Mesothelial cell of epicardium (in vitro differentiated cells): ENCODE measurements at regions not wholly inside any gene's neighbourhood (a gene's known extent, or its start where the extent isn't known, plus 50 kb on each side); places are given as distances from the start of the nearest gene placed in this dataset.

Source experiments
- DNase-seq, 2 experiments: peaks; one replicate each; pipeline ENCODE4 v3.0.0; 2021; ENCODE audit warnings: low spot score in 2 of 2; ENCODE audit not compliant: unreplicated experiment in 2 of 2
- H3K27ac Mint-ChIP-seq: 2 replicates; pipeline ENCODE4 v1.8.0; 2021; ENCODE audit warnings: mixed read lengths
- H3K27me3 Mint-ChIP-seq: 2 replicates; pipeline ENCODE4 v1.8.0; 2021; ENCODE audit warnings: low read depth, mixed read lengths
- H3K36me3 Mint-ChIP-seq: 2 replicates; pipeline ENCODE4 v1.8.0; 2021; ENCODE audit warnings: mixed read lengths
- H3K4me1 Mint-ChIP-seq: 2 replicates; pipeline ENCODE4 v1.8.0; 2021; ENCODE audit warnings: mixed read lengths
- H3K4me3 Mint-ChIP-seq: 2 replicates; pipeline ENCODE4 v1.8.0; 2021; ENCODE audit warnings: mild to moderate bottlenecking, moderate library complexity, mixed read lengths
- H3K9me3 Mint-ChIP-seq: 2 replicates; pipeline ENCODE4 v1.8.0; 2021; ENCODE audit warnings: mixed read lengths
- TF ChIP-seq, protein P1 (sequence below): fragments of 200-600 bp; sonication (generic); IDR thresholded peaks from one replicate; pipeline ENCODE4 v1.5.0; 2021; ENCODE audit warnings: antibody characterized with exemption; ENCODE audit not compliant: unreplicated experiment

DNA sequence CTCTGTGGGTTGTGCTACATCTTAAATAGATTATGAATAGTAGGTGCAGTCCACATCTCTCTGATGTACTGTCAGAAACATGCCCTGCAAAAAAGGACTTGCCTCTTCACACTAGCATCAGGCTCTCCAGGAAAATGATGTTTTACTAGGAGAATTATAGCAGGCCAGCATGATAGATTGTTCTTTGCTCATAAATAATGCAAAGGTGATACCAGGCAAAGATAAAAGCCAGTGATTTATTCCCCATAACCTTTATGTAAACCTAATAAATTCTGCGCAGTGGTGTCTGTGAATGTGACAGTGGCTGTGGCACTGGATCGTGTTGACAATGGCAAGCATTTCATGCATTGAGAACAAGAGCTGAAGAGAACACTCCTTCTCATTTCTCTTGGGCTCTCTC, 646.5 kb upstream of the SEL1L start:
- Mint-ChIP-seq H3K4me3 (no peak overlapping the region), H3K27ac (no peak overlapping the region), H3K27me3 (peaks cover 2% of the 10 kb centered on the region), H3K9me3 (peaks cover 18% of the 10 kb centered on the region), H3K36me3 (no peaks in the 10 kb centered on the region), H3K4me1 (peaks cover 4% of the 10 kb centered on the region)
- DNase-seq: no peak
- TF ChIP-seq, protein P1, sequence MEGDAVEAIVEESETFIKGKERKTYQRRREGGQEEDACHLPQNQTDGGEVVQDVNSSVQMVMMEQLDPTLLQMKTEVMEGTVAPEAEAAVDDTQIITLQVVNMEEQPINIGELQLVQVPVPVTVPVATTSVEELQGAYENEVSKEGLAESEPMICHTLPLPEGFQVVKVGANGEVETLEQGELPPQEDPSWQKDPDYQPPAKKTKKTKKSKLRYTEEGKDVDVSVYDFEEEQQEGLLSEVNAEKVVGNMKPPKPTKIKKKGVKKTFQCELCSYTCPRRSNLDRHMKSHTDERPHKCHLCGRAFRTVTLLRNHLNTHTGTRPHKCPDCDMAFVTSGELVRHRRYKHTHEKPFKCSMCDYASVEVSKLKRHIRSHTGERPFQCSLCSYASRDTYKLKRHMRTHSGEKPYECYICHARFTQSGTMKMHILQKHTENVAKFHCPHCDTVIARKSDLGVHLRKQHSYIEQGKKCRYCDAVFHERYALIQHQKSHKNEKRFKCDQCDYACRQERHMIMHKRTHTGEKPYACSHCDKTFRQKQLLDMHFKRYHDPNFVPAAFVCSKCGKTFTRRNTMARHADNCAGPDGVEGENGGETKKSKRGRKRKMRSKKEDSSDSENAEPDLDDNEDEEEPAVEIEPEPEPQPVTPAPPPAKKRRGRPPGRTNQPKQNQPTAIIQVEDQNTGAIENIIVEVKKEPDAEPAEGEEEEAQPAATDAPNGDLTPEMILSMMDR: no peak

DNA sequence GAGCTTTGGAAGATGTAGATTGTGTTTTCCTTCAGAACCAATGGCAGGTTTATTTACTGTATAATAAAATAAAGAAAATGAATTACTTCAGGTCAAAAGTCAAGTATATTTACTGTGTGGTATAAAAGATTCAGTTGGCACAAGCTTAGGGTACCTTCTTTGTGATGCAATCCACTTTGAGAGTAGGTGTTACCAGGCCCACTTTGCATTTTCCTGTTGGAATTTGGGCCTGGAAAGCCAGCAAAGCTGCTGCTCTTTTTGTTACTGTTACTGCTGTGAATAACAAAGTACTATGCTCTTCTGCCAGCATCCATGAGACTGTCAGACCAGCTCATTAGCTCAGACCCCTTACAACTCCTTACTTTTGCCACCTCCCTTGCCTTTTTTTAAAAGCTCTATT, 649.0 kb upstream of the SEL1L start:
- Mint-ChIP-seq H3K27me3 (peaks cover 2% of the 10 kb centered on the region), H3K27ac (no peak overlapping the region), H3K36me3 (no peaks in the 10 kb centered on the region), H3K4me1 (peaks cover 4% of the 10 kb centered on the region), H3K9me3 (peaks cover 31% of the 10 kb centered on the region), H3K4me3 (no peak overlapping the region)
- DNase-seq: no peak
- TF ChIP-seq, protein P1: no peak

DNA sequence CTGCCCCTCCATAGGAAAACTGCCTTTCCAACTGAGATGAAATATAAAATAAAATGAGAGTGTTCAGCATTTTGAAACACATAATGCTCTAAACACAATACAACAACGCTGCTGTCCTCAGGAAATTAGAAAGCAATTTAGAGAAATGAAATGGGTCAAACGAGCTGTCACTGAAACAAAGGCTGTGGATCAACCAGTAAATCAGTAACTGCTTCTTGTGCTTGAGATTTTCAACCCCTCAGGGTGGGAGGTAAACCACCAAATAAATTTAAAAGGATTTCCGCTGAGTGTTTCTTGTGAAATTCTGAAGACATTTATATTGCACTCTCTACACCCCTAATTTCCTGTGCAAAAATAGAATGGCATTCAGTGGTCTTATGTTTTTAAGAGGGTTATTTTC, 657.1 kb upstream of the SEL1L start:
- Mint-ChIP-seq H3K4me1 (no peaks in the 10 kb centered on the region), H3K27me3 (peaks cover under 1% of the 10 kb centered on the region), H3K9me3 (peaks cover 12% of the 10 kb centered on the region), H3K4me3 (no peak overlapping the region), H3K36me3 (no peaks in the 10 kb centered on the region), H3K27ac (no peak overlapping the region)
- DNase-seq: no peak
- TF ChIP-seq, protein P1: no peak

DNA sequence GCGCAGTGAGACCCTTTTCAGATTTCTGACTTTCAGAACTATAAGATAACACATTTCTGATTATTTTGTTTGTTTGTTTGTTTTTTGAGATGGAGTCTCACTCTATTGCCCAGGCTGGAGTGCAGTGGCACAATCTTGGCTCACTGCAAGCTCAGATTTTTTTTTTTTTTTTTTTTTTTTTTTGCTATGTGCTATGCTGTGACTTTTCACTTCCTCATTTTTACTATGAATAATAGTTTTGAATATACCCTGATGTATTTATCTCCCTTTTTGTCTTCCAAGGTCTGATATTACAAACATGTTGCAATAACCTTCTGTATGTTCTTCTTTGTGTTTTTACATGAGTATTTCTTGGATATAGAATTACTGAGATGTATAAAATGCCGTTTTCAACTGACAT, 658.7 kb upstream of the SEL1L start:
- H3K36me3 Mint-ChIP-seq: no peaks in the 10 kb centered on the region
- no peak overlapping the region for H3K4me3 Mint-ChIP-seq
- no peak overlapping the region for H3K27ac Mint-ChIP-seq
- peaks cover 3% of the 10 kb centered on the region for H3K27me3 Mint-ChIP-seq
- peaks cover 5% of the 10 kb centered on the region for H3K9me3 Mint-ChIP-seq
- no peaks in the 10 kb centered on the region for H3K4me1 Mint-ChIP-seq
- no peak for DNase-seq
- TF ChIP-seq, protein P1: no peak

DNA sequence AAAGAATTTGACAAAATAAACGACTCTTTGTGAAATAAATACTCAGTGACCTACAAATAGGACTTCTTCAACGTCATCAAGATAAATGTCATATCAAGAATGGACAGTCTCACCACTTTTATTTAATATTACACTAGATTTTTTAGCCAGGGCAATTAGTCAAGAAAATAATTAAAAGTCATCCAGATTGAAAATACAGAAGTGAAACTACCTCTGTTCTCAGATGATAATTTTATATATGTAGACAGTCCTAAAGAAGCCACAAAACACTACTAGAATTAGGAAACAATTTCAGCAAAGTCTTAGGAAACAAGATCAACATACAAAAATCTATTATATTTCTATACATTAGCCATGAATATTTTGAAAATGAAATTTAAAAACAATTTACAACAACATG, 689.6 kb upstream of the SEL1L start:
- TF ChIP-seq, protein P1: no peak
- H3K36me3 Mint-ChIP-seq: no peaks in the 10 kb centered on the region
- no peaks in the 10 kb centered on the region for H3K27me3 Mint-ChIP-seq
- no peak overlapping the region for H3K27ac Mint-ChIP-seq
- peaks cover 7% of the 10 kb centered on the region for H3K9me3 Mint-ChIP-seq
- H3K4me1 Mint-ChIP-seq: no peaks in the 10 kb centered on the region
- DNase-seq: no peak
- H3K4me3 Mint-ChIP-seq: no peak overlapping the region

GRCh38 chr14:82224610-82225009, 691.0 kb upstream of the SEL1L start:
- Mint-ChIP-seq H3K36me3 (no peaks in the 10 kb centered on the region), H3K9me3 (peaks cover 4% of the 10 kb centered on the region), H3K4me3 (no peak overlapping the region), H3K27ac (no peak overlapping the region), H3K27me3 (no peaks in the 10 kb centered on the region), H3K4me1 (peaks cover 2% of the 10 kb centered on the region)
- TF ChIP-seq, protein P1: no peak
- no peak for DNase-seq
